Type B pancreatic cell (in vitro differentiated cells): ENCODE measurements at regions not wholly inside any gene's neighbourhood (a gene's known extent, or its start where the extent isn't known, plus 50 kb on each side); places are given as distances from the start of the nearest gene placed in this dataset.
"Not testable (repeated sequence)": the region's sequence is repeated elsewhere in the genome, so short reads cannot be mapped to it uniquely, and the experiment has no call there.

Experiments used
- DNase-seq: peaks from one replicate; pipeline ENCODE4 v3.0.0; 2021; ENCODE audit warnings: mixed read lengths; ENCODE audit not compliant: unreplicated experiment; ENCODE audit errors: extremely low spot score
- H3K27ac Mint-ChIP-seq: 2 replicates; pipeline ENCODE4 v1.8.0; 2021; ENCODE audit warnings: mild to moderate bottlenecking, mixed read lengths
- H3K27me3 Mint-ChIP-seq: 2 replicates; pipeline ENCODE4 v1.8.0; 2021; ENCODE audit warnings: mixed read lengths
- H3K36me3 Mint-ChIP-seq: 2 replicates; pipeline ENCODE4 v1.8.0; 2021; ENCODE audit warnings: mixed read lengths
- H3K4me1 Mint-ChIP-seq: one replicate; pipeline ENCODE4 v1.8.0; 2021; ENCODE audit warnings: mixed read lengths; ENCODE audit not compliant: unreplicated experiment
- H3K4me3 Mint-ChIP-seq: 2 replicates; pipeline ENCODE4 v1.8.0; 2021; ENCODE audit warnings: mild to moderate bottlenecking, mixed read lengths
- H3K9me3 Mint-ChIP-seq: 2 replicates; pipeline ENCODE4 v1.8.0; 2021; ENCODE audit warnings: mixed read lengths
- TF ChIP-seq, protein P1 (sequence below): fragments of 200-600 bp; sonication (generic); conservative IDR thresholded peaks from 2 replicates; pipeline ENCODE4 v1.5.0; 2021; ENCODE audit warnings: antibody characterized with exemption, mild to moderate bottlenecking

DNA sequence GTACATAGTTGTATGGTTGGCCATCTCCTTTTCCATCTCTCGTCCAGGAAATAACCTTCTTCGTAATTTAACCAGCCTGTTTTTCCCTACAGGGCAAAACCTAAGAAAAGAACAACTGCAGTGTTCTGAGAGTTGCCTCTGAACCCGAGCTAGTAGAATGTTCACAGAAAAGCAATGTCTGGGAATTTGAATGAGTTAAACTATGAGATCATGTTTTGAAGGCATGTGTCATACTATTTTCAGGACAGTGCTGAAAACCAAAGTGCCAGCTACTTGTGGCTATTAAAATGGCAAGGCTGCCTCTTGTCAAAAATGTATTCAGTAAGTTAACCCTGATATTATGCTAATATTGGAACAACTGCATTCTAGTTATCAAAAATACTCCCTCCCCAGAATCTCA is 482.9 kb upstream of the SPRED2 start:
- no peak for DNase-seq
- H3K27ac Mint-ChIP-seq, result peak overlapping the region; percentile 99
- TF ChIP-seq, protein P1, sequence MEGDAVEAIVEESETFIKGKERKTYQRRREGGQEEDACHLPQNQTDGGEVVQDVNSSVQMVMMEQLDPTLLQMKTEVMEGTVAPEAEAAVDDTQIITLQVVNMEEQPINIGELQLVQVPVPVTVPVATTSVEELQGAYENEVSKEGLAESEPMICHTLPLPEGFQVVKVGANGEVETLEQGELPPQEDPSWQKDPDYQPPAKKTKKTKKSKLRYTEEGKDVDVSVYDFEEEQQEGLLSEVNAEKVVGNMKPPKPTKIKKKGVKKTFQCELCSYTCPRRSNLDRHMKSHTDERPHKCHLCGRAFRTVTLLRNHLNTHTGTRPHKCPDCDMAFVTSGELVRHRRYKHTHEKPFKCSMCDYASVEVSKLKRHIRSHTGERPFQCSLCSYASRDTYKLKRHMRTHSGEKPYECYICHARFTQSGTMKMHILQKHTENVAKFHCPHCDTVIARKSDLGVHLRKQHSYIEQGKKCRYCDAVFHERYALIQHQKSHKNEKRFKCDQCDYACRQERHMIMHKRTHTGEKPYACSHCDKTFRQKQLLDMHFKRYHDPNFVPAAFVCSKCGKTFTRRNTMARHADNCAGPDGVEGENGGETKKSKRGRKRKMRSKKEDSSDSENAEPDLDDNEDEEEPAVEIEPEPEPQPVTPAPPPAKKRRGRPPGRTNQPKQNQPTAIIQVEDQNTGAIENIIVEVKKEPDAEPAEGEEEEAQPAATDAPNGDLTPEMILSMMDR, result no peak
- H3K4me3 Mint-ChIP-seq, result peak overlapping the region; percentile 10
- peaks cover 3% of the 10 kb centered on the region for H3K9me3 Mint-ChIP-seq
- H3K36me3 Mint-ChIP-seq, result no peaks in the 10 kb centered on the region
- no peaks in the 10 kb centered on the region for H3K27me3 Mint-ChIP-seq
- H3K4me1 Mint-ChIP-seq, result peaks cover 12% of the 10 kb centered on the region

DNA sequence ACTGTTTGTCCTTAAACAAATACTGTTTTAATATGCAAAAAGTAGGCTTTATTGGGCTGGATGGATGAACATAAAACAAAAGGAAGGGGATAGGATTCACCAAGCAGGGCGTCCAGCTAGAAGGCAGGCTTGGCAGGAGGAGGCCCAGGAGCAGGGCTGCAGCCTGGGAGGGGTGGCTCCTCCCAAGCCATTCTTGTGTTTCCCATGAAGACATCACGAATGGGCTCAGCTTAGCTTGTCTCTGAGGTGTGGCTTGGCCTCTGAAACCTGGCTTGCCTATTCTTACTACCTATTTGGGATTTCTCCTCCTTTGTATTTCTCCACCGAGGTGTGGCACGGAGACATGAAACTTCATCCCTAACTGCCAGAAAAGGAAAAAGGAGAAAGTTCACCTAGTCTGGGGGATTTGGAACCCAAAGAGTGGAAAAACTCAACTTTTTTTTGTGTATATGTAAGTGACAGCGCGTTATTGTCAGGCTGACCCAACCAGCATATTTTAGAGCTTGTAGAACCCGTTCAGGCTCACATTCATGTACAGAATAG is 481.9 kb upstream of the SPRED2 start:
- TF ChIP-seq, protein P1, result no peak
- peaks cover 6% of the 10 kb centered on the region for H3K9me3 Mint-ChIP-seq
- H3K27ac Mint-ChIP-seq, result peak overlapping the region; percentile 99
- H3K4me1 Mint-ChIP-seq, result peaks cover 10% of the 10 kb centered on the region
- H3K4me3 Mint-ChIP-seq, result peak overlapping the region; percentile 65
- no peaks in the 10 kb centered on the region for H3K36me3 Mint-ChIP-seq
- H3K27me3 Mint-ChIP-seq, result no peaks in the 10 kb centered on the region
- no peak for DNase-seq

DNA sequence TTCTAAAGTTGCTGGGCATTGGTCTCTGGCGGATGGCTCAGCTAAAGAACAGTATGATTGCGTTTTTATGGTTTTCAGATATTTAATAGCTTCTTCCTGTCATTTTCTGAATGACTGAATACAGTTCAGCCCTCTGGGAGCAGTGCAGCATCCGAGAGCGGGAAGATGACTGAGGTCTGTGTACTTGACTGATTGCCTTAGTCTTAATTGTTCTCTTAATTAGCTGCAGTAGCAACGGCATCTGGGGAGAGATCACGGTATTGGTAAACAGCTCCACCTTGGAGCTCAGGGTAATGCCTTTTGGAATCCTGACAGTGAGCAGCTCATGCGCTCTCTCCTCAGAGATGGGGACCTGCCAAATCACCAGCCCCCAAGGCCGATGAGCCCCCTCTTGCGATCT is 481.4 kb upstream of the SPRED2 start:
- no peaks in the 10 kb centered on the region for H3K27me3 Mint-ChIP-seq
- H3K4me1 Mint-ChIP-seq, result peaks cover 7% of the 10 kb centered on the region
- peaks cover 6% of the 10 kb centered on the region for H3K9me3 Mint-ChIP-seq
- H3K4me3 Mint-ChIP-seq, result peak overlapping the region; percentile 65
- peak overlapping the region; percentile 99 for H3K27ac Mint-ChIP-seq
- no peak for DNase-seq
- H3K36me3 Mint-ChIP-seq, result no peaks in the 10 kb centered on the region
- TF ChIP-seq, protein P1, result no peak

DNA sequence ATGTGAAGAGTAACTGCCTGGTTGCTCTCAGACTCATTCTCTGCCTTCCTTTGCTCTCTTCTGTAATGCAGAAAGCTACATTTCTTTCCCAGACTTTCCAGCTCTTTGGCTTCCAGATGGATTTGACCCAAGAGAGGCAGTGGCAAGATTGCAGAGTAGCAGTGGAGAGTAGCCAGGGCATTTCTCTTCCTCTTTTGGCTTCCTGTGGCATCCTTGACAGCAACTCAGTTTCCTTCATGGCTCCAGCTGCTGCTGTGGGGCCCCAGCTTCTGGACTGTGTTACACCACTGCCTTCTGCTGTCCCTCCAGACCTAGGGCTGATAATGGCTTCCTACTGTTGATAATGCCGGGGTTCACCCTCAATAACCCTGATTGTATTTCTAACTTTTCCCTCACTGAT is 469.4 kb upstream of the SPRED2 start:
- TF ChIP-seq, protein P1, result no peak
- no peaks in the 10 kb centered on the region for H3K9me3 Mint-ChIP-seq
- H3K4me3 Mint-ChIP-seq, result no peak overlapping the region
- H3K36me3 Mint-ChIP-seq, result no peaks in the 10 kb centered on the region
- no peaks in the 10 kb centered on the region for H3K4me1 Mint-ChIP-seq
- H3K27me3 Mint-ChIP-seq, result no peaks in the 10 kb centered on the region
- no peak for DNase-seq
- H3K27ac Mint-ChIP-seq, result no peak overlapping the region

DNA sequence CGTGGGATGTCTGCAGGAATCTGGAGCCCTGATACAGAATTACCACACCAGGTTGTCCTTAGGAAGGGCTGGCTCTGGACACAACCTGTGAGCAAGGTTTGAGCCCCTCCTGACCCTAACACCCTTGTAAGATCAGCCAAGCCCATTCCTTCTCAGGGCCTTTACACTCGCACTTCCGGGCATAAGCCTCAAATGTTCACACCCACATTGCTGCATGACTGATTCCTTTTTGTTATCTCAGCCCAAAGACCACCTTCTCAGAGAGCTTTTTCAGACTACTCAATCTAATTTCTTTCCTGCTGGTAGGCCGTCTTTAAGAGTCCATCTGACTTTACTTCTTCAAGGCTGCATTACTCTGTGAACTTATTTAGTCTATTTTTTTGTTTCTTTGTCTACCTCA is 464.0 kb upstream of the SPRED2 start:
- Mint-ChIP-seq H3K27me3 (no peaks in the 10 kb centered on the region), H3K36me3 (no peaks in the 10 kb centered on the region), H3K4me3 (no peak overlapping the region)

DNA sequence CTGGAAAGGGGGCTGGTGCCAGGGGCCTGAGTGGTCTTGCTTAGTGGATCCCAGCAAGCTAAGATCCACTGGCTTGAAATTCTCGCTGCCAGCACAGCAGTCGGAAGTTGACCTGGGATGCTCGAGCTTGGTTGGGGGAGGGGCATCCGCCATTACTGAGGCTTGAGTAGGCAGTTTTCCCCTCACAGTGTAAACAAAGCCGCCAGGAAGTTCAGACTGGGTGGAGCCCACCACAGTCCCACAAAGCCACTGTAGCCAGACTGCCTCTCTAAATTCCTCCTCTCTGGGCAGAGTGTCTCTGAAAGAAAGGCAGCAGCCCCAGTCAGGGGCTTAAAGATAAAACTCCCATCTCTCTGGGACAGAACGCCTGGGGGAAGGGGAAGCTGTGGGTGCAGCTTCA is 457.7 kb upstream of the SPRED2 start:
- not testable (repeated sequence) for DNase-seq, H3K4me3 Mint-ChIP-seq, H3K4me1 Mint-ChIP-seq, H3K9me3 Mint-ChIP-seq, H3K36me3 Mint-ChIP-seq, H3K27ac Mint-ChIP-seq, H3K27me3 Mint-ChIP-seq

More for the DNA sequence above, 464.0 kb upstream of the SPRED2 start:
- no peak overlapping the region for H3K27ac Mint-ChIP-seq
- no peaks in the 10 kb centered on the region for H3K4me1 Mint-ChIP-seq
- no peak for DNase-seq
- TF ChIP-seq, protein P1, result no peak
- H3K9me3 Mint-ChIP-seq, result no peaks in the 10 kb centered on the region
